WI38 (cell line): ENCODE measurements at regions not wholly inside any gene's neighbourhood (a gene's known extent, or its start where the extent isn't known, plus 50 kb on each side); places are given as distances from the start of the nearest gene placed in this dataset.

ENCODE experiments used
- H3K4me3 ChIP-seq: 2 replicates; pipeline ENCODE4 v1.5.1; 2011; ENCODE audit warnings: low read depth, mild to moderate bottlenecking, control low read depth, low read length
- TF ChIP-seq, protein P1 (sequence below): IDR thresholded peaks from 2 replicates; pipeline ENCODE4 v1.5.1; 2012; ENCODE audit warnings: low read depth, mild to moderate bottlenecking, control low read depth, low read length

DNA sequence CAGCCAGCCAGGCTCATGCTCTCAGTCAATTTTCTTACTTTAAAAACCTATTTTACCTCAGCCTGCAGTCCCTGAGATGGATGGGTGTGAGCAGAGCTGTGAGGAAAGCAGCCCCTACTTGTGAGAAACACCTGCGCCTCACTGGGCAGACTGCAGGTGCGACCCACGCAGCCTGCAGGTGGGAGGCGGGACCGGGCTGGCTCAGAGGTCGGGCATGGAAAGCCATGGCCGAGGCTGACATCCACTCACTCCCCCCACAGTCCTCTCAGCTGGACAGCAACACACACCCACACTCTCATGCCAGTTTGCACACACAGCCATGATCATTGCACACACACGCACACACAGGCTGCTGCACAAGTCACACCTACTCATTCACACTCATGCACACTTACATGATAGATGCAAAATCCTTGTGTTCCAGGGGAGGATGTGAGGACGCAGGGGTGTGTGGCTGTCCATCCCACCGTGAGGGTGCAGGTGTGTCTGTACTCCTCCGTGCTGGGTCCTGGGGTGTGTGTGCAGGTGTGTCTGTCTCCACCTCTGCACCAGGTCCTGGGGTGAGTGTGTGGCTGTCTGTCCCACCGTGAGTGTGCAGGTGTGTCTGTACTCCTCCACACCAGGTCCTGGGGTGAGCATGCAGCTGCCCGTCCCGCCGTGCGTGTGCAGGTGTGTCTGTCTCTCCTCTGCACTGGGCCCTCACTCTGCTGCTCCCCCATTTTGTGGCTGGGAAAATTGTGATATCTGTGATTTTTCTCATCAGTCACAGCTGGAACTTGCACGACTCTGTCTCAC lies 166.5 kb downstream of the RTP5 start:
- H3K4me3 ChIP-seq = no peak overlapping the region
- TF ChIP-seq, protein P1, sequence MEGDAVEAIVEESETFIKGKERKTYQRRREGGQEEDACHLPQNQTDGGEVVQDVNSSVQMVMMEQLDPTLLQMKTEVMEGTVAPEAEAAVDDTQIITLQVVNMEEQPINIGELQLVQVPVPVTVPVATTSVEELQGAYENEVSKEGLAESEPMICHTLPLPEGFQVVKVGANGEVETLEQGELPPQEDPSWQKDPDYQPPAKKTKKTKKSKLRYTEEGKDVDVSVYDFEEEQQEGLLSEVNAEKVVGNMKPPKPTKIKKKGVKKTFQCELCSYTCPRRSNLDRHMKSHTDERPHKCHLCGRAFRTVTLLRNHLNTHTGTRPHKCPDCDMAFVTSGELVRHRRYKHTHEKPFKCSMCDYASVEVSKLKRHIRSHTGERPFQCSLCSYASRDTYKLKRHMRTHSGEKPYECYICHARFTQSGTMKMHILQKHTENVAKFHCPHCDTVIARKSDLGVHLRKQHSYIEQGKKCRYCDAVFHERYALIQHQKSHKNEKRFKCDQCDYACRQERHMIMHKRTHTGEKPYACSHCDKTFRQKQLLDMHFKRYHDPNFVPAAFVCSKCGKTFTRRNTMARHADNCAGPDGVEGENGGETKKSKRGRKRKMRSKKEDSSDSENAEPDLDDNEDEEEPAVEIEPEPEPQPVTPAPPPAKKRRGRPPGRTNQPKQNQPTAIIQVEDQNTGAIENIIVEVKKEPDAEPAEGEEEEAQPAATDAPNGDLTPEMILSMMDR = no peak

DNA sequence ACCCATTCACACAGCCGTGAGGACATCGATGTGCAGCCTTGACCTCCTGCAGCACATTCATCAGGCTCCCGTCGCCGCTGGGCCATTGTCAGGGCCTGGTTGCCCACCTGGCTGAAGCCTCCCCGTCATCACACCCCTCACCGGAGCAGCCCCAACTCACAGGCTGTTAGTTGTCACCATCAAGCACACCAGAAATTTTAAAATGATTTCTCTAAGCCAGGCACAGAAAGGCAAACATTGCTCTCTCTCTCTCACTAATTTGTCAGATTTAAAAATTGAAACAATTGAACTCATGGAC lies 167.1 kb downstream of the RTP5 start:
- H3K4me3 ChIP-seq = no peak overlapping the region
- TF ChIP-seq, protein P1 = no peak

DNA sequence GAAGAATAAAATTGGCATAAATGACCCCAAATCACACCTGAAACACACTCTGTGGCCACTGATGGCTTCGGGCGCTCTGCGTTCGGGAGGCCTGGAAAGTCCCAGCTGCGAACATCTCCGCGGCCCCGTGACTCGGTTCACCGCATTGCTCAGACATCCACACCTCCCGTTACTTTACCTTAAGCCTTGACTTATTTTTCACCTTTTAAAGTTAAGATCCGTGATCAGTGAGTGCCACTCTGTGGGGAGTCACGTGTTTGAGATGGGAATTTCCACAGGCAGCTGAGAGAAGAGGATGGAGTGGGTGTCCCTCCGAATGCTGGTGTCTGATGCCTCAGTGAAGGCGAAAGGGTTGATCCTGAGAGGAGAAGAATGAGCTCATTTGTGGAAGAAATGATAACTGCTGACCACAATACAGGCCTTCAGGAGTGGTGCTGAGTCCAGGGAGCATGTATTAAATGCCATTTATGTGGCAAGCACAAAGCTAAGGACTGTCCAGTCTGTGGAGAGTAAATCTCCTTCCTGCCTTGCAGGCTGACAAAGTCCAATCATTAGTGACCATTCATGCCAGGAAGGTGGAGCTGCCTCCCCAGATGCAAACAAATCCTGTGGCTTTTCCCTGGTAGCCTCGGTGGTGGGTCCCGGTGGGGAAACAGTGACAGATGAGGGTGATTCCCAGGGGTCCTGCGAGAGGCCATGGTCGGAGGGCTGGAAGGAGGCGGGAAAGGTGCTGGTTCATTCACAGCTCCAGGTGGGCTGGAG lies 168.8 kb downstream of the RTP5 start:
- no peak overlapping the region for H3K4me3 ChIP-seq
- TF ChIP-seq, protein P1 = no peak

DNA sequence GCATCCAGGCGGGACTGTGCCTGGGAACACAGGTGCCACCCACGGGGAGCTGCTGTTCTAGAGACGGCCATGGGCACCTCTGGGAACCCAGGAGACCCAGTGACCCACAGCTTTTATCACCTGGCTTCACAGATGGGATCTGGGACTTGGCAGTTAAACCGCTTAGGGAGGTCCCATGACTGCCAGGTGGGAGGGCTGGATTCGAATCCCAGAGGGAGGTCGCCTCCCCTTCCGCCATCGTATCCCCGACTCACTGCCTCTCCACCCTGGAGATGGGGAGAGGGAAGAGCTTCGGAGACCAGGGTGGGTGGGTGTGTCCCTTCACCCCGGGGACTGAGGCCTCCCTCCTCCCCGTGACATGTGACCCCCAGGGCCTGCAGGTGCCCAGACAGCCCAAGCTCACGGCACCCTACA lies 169.4 kb downstream of the RTP5 start:
- no peak overlapping the region for H3K4me3 ChIP-seq
- TF ChIP-seq, protein P1 = no peak

DNA sequence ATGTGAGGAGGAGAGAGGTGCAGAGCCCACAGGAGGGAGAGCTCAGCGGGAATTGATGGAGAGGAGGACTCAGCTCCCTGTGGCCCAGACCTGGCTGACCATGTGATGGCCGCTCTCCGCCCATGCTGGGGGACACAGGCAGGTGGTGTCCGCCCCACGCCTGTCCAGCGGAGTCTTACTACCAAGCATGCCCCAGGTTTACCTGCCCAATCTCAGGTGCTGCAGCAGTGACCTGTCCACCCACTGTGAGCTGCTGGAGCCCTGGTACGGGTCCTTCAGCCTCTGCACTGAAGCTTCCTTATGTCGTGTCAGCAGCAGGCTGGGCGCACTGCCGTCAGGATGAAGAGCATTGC lies 170.8 kb downstream of the RTP5 start:
- TF ChIP-seq, protein P1 = no peak
- no peak overlapping the region for H3K4me3 ChIP-seq

DNA sequence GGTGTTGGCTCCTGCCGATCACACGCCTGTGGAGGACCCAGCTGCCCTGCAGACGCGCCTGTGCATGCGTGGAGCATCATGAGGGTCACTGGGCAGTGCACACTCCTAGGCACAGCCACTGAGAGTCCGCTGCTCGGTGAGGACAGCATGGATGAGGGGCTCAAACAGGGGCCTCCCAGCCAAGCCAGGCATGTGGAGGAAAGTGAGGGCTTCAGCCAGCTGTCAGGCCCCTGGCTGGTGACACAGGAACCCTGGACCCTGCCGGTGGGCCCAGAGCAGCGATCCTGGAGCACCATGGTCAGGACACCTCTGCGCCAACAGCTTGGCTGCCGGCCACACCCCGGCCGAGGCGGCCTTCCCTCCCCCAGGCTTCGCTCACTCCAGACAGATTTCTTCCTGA lies 171.2 kb downstream of the RTP5 start:
- no peak overlapping the region for H3K4me3 ChIP-seq
- TF ChIP-seq, protein P1 = no peak

DNA sequence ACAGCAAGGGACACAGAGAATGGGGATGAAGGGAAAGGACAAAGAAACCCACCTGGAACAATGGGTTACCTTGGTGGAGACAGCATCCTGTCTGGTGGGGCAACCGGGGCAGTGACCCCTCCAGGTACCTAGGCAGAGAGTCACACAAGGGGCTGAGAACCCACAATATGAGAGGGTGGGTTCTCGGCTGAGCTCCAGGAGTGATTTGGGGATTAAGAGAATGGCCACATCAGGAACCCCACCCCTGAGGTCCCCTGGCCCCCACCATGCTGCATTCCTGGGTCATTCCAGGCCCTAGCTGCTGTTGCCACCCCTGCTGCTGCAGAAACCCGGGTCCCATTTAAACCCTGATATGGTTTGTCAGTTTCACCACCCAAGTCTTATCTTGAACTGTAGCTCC lies 172.3 kb downstream of the RTP5 start:
- H3K4me3 ChIP-seq = no peak overlapping the region
- TF ChIP-seq, protein P1 = no peak
